ENCODE measurements at regions not wholly inside any gene's neighbourhood (a gene's known extent, or its start where the extent isn't known, plus 50 kb on each side); places are given as distances from the start of the nearest gene placed in this dataset.

DNA sequence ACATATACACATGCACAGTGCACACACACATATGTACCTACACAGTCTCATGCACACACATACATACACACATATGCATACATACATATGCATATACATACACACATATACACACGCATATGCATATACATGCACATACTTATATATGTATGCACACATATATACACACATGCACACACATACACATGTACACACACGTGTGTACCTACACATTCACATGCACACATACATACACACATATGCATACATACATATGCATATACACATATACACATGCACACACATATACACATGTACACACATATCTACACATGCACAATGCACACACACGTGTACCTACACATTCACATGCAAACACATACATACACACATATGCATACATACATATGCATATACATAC is 100.3 kb upstream of the TWIST2 start:
- TF ChIP-seq YY1 (IDR thresholded peaks at IDR 0.05; ENCODE audit: insufficient read depth, insufficient read length) (no peak), SUZ12 (IDR thresholded peaks at IDR 0.05; ENCODE audit: extremely low read depth, insufficient read depth, insufficient read length) (no peak), ZNF274 (IDR thresholded peaks at IDR 0.05; ENCODE audit: low read depth, low read length) (no peak)

Measured in NT2/D1 (cell line).